D721Med (cell line): ENCODE measurements at regions not wholly inside any gene's neighbourhood (a gene's known extent, or its start where the extent isn't known, plus 50 kb on each side); places are given as distances from the start of the nearest gene placed in this dataset.

ENCODE experiments used
- DNase-seq: peaks from one replicate; pipeline ENCODE4 v3.0.0; 2011; ENCODE audit warnings: low spot score; ENCODE audit not compliant: insufficient read length
- FAIRE-seq: peaks from 2 replicates; lab custom pipeline; 2011; peaks lifted over from hg19 to GRCh38; lab: Jason Lieb, UNC
- TF ChIP-seq, protein P1 (sequence below): IDR thresholded peaks from 2 replicates; pipeline ENCODE4 v1.5.1; 2012; ENCODE audit warnings: mild to moderate bottlenecking, control low read depth; ENCODE audit not compliant: insufficient read depth; ENCODE audit errors: missing control alignments

DNA sequence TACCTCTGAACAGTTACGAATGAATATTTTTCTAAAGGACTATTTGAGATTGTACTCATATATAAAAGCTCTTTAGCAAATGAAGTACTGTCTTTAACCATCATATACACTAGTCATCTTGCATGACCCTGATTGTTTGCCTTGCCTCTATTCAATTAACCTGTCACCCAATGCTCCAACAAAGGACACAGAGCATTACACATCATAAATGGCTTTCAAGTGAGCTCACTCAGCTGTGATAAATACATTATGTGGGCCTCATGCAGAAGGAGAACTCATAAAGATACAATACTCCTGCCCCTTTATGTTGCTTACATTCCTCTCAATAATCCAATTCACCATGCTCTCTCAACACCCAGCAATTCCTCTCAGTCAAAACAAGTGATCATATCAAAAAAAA, 993.0 kb upstream of the PRMT6 start:
- FAIRE-seq (no peak), DNase-seq (no peak)
- TF ChIP-seq, protein P1, sequence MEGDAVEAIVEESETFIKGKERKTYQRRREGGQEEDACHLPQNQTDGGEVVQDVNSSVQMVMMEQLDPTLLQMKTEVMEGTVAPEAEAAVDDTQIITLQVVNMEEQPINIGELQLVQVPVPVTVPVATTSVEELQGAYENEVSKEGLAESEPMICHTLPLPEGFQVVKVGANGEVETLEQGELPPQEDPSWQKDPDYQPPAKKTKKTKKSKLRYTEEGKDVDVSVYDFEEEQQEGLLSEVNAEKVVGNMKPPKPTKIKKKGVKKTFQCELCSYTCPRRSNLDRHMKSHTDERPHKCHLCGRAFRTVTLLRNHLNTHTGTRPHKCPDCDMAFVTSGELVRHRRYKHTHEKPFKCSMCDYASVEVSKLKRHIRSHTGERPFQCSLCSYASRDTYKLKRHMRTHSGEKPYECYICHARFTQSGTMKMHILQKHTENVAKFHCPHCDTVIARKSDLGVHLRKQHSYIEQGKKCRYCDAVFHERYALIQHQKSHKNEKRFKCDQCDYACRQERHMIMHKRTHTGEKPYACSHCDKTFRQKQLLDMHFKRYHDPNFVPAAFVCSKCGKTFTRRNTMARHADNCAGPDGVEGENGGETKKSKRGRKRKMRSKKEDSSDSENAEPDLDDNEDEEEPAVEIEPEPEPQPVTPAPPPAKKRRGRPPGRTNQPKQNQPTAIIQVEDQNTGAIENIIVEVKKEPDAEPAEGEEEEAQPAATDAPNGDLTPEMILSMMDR, result no peak

GRCh38 chr1:106072909-106073600, 983.4 kb upstream of the PRMT6 start:
- DNase-seq (no peak), FAIRE-seq (no peak)
- TF ChIP-seq, protein P1, result no peak

- no peak for FAIRE-seq
- DNase-seq, result no peak
- TF ChIP-seq, protein P1, result no peak
Measured at GRCh38 chr1:106080608-106081325, 975.7 kb upstream of the PRMT6 start.

DNA sequence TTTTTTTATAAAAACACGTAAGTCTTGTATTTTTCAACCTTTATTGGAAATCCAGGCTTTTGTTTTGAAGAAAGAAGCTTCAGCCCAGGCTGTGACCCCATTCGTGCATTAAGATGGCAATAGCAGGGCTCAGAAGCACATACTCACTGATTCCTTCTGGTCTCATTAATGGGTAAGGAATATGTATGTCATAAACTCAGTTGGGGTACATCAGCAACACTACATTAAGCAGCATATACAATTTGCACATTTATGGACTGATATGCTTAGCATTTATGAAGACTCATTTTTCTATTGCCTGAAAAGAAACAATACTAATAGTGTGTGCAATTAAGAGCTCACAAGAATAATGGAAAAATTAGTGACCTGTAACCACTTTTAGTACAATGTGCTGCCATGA, 945.4 kb upstream of the PRMT6 start:
- no peak for FAIRE-seq
- DNase-seq, result no peak
- TF ChIP-seq, protein P1, result no peak

DNA sequence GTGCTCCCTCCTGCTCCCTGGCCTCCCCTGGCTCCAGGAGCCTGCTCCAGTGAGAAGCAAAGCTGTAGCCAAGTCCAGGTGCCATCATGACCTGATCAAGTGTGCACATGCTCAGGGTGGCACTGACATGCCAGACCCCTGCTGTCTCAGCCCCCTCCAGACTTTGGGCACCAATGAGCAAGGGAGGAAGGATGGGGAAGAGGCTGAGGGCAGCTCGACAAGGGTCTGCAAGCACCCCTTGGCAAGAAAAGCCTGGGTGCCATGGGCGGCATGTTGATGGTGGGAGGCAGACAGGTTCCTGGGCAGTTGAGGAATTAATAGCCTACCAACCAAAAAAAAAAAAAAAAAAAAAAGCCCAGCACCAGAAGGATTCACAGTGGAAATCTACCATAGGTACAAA, 942.6 kb upstream of the PRMT6 start:
- FAIRE-seq (no peak), DNase-seq (no peak)

DNA sequence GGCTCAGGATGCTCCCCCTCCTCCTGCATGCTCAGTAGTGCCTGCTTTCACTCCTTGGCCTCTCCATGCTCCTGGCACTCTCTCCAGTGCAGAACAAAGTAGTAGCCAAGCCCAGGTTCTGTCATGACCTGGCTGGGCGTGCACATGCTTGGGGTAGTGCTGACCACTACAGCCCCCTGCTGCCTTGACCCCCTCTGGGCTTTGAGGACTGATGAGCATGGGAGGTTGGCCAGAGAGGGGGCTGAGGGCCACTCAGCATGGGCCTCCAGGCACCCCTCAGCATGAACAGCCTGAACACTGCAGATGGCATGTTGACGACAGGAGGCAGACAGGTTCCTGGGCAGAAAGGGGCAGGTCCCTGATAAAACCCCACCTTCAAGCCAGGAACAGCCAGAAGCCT, 935.7 kb upstream of the PRMT6 start:
- TF ChIP-seq, protein P1, result no peak
- DNase-seq (no peak), FAIRE-seq (no peak)

More for the DNA sequence above, 942.6 kb upstream of the PRMT6 start:
- TF ChIP-seq, protein P1, result no peak

DNA sequence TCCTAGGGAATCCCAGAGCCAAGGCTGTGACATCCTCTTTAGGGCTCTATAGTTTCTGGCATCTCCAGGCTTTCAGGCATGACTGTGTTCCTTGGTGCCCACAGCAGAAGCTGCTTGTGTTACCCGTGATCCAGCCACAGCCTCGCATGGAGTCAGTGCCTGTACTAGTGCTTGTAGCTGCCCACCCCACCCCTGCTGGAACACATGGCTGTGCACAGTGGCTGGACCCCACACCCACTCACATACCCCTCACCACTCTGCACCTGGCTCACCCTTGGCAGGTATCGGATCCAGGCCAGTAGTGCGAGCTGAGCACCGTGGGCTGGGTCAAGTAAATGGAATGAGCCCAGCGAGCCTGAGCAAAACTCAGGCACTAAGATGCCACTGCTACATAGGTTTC, 934.7 kb upstream of the PRMT6 start:
- DNase-seq, result no peak
- TF ChIP-seq, protein P1, result no peak
- FAIRE-seq, result no peak
